ENCODE measurements at regions not wholly inside any gene's neighbourhood (a gene's known extent, or its start where the extent isn't known, plus 50 kb on each side); places are given as distances from the start of the nearest gene placed in this dataset.
"Not testable (repeated sequence)": the region's sequence is repeated elsewhere in the genome, so short reads cannot be mapped to it uniquely, and the experiment has no call there.

DNA sequence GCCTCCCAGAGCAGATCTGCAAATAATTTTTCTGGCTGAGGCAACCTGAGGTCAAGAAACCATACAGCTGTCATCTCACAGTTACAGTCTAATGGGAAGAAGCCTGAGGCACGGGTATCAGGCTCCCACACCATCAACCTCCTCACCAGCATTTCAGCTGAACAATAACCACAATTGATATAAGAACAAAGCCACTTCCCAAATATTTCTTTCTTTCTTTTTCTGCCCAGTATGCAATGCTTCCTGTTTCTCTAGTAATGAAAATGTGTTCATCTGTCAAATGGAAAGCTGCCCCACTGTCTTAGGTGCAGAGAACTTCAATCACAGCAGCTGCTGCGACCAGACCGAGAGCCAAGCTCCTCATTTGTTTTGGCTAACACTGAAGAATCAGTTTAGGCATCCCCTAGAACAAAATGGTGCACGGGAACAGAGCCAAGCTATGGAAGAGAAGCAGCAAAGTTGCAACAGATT is 108.4 kb downstream of the BLID start:
- DNase-seq (ENCODE audit: extremely low read depth, low read depth), result no peak
- TF ChIP-seq, protein P1, sequence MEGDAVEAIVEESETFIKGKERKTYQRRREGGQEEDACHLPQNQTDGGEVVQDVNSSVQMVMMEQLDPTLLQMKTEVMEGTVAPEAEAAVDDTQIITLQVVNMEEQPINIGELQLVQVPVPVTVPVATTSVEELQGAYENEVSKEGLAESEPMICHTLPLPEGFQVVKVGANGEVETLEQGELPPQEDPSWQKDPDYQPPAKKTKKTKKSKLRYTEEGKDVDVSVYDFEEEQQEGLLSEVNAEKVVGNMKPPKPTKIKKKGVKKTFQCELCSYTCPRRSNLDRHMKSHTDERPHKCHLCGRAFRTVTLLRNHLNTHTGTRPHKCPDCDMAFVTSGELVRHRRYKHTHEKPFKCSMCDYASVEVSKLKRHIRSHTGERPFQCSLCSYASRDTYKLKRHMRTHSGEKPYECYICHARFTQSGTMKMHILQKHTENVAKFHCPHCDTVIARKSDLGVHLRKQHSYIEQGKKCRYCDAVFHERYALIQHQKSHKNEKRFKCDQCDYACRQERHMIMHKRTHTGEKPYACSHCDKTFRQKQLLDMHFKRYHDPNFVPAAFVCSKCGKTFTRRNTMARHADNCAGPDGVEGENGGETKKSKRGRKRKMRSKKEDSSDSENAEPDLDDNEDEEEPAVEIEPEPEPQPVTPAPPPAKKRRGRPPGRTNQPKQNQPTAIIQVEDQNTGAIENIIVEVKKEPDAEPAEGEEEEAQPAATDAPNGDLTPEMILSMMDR (IDR thresholded peaks at IDR 0.05; ENCODE audit: low read depth, low read length, missing control alignments), result no peak
- no peak overlapping the region for H3K4me3 ChIP-seq (replicated peaks; ENCODE audit: low read depth, low read length)

GRCh38 chr11:122004446-122004845 is 111.6 kb downstream of the BLID start:
- TF ChIP-seq, protein P1 (IDR thresholded peaks at IDR 0.05; ENCODE audit: low read depth, low read length, missing control alignments), result no peak
- DNase-seq (ENCODE audit: extremely low read depth, low read depth), result no peak

DNA sequence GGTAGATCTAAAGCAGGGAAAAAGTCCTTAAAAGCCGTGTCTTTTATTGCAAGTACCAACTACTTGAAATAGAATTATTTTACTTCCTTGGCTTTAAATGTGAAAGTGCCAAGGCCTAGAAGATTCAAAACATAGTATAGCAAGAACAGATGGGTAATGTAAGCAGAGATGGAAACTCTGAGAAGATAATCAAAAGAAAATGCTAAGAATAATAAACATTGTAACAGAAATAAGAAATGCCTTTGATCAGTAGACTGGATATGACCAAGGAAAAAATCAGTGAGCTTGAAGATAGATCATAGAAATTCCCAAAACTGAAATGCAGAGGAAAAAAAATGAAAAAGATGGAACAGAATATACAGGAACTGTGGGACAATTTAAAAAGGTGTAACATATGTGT is 113.1 kb downstream of the BLID start:
- TF ChIP-seq, protein P1 (IDR thresholded peaks at IDR 0.05; ENCODE audit: low read depth, low read length, missing control alignments), result no peak
- H3K4me3 ChIP-seq (replicated peaks; ENCODE audit: low read depth, low read length), result no peak overlapping the region
- DNase-seq (ENCODE audit: extremely low read depth, low read depth), result no peak

More at GRCh38 chr11:122004446-122004845, 111.6 kb downstream of the BLID start:
- H3K4me3 ChIP-seq (replicated peaks; ENCODE audit: low read depth, low read length), result no peak overlapping the region

DNA sequence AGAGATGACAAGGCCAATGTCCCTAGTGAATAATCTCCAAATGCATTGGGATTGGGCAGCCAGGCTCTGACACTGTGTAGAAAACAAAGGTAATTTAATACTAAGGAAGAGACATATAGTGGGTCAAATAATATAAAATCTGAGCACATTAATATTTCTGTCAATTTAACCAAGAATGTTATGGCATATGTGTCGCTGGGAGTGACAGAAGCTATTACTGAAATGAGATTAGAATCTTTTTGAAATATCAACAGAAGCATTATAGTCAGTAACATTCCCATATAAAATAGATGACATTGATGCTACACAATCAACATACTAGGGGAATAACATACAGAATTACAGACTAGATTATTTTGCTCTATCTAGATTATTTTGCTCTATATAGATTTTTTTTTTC is 114.0 kb downstream of the BLID start:
- no peak for DNase-seq (ENCODE audit: extremely low read depth, low read depth)
- TF ChIP-seq, protein P1 (IDR thresholded peaks at IDR 0.05; ENCODE audit: low read depth, low read length, missing control alignments), result no peak
- no peak overlapping the region for H3K4me3 ChIP-seq (replicated peaks; ENCODE audit: low read depth, low read length)

DNA sequence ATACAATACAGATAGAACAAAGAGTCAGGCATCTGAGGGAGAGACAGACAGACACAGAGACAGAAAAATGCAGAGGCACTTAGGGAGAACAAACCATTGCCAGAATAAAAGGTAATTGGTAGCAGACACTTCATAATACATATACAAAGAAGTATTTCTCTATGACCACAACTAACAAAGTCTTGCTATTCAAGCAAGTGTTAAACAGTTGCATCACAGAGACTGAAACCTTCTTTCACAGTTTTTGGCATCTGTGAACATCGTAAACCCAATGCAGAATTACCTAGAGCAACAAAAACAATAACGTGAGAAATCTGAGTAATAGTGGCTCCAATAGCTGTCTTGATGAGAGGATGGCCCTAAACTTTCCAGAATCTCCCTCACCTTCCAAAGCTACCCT is 116.4 kb downstream of the BLID start:
- TF ChIP-seq, protein P1 (IDR thresholded peaks at IDR 0.05; ENCODE audit: low read depth, low read length, missing control alignments), result no peak
- H3K4me3 ChIP-seq (replicated peaks; ENCODE audit: low read depth, low read length), result no peak overlapping the region
- DNase-seq (ENCODE audit: extremely low read depth, low read depth), result no peak

DNA sequence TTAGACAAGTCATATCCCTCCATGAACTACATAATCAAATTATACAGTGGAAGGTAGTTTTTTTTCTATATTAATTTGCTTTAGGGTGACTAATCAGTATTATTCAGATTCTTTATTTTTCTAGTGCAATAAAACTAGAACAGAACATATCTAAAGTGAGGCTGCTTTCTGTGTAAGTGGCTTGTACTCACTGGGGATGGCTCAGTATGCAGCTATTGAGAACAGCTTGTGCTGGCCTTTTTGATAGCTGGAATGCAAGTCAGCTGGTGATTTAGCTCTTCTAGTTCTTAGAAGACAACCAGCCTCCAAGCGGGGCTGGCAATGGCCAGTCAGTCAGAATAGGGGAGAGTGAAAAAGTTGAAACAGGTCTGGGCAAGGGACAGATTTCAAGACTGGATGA is 119.4 kb downstream of the BLID start:
- TF ChIP-seq, protein P1 (IDR thresholded peaks at IDR 0.05; ENCODE audit: low read depth, low read length, missing control alignments), result no peak
- H3K4me3 ChIP-seq (replicated peaks; ENCODE audit: low read depth, low read length), result no peak overlapping the region
- DNase-seq (ENCODE audit: extremely low read depth, low read depth), result no peak

DNA sequence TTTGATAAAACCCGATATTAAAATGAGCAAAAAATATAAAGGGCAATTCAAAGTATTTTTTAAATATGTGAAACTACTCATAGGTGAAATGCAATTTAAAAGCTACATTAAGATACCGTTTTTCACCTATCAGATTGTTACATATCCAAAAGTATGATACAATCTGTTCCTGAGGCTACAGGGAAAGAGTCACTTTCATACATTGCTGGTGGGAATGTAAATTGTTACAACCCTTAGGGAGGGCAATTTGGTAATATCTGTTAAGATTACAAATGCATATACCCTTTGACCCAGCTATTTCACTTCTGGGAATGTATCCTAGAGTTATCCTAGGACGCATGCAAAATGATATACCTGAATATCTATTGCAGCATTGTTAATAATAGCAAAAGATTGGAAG is 132.1 kb downstream of the BLID start:
- DNase-seq (ENCODE audit: extremely low read depth, low read depth), result no peak
- H3K4me3 ChIP-seq (replicated peaks; ENCODE audit: low read depth, low read length), result no peak overlapping the region
- TF ChIP-seq, protein P1 (IDR thresholded peaks at IDR 0.05; ENCODE audit: low read depth, low read length, missing control alignments), result no peak

- not testable (repeated sequence) for H3K4me3 ChIP-seq (replicated peaks; ENCODE audit: low read depth, low read length); DNase-seq (ENCODE audit: extremely low read depth, low read depth)
Measured at GRCh38 chr11:121977914-121978313, 138.1 kb downstream of the BLID start.

Measured in HFF-Myc (cell line).